ENCODE measurements at regions not wholly inside any gene's neighbourhood (a gene's known extent, or its start where the extent isn't known, plus 50 kb on each side); places are given as distances from the start of the nearest gene placed in this dataset.
"Not testable (repeated sequence)": the region's sequence is repeated elsewhere in the genome, so short reads cannot be mapped to it uniquely, and the experiment has no call there.

- H3K27me3 Mint-ChIP-seq (ENCODE audit: low read depth in 3 of 3), result peaks cover 0 to 11% (median 0%) of the 10 kb centered on the region in 3 donors
- no peak overlapping the region for H3K27ac Mint-ChIP-seq
- no peaks in the 10 kb centered on the region for H3K4me1 Mint-ChIP-seq
- DNase-seq, result no peak
- no peak overlapping the region for H3K4me3 Mint-ChIP-seq
- H3K36me3 Mint-ChIP-seq, result peaks cover 0 to 7% (median 3%) of the 10 kb centered on the region in 3 donors
- peaks cover 5 to 24% (median 9%) of the 10 kb centered on the region in 6 donors for H3K9me3 Mint-ChIP-seq
Measured at GRCh38 chr6:169092375-169092774, 161.3 kb downstream of the THBS2 start.

- H3K36me3 Mint-ChIP-seq; H3K4me3 Mint-ChIP-seq; H3K4me1 Mint-ChIP-seq; DNase-seq; H3K27me3 Mint-ChIP-seq (ENCODE audit: low read depth in 3 of 3); H3K27ac Mint-ChIP-seq: not testable (repeated sequence)
- H3K9me3 Mint-ChIP-seq, result peaks cover 5 to 24% (median 9%) of the 10 kb centered on the region in 6 donors
Measured at GRCh38 chr6:169090514-169091127, 163.0 kb downstream of the THBS2 start.

- Mint-ChIP-seq H3K27me3 (ENCODE audit: low read depth in 3 of 3) (peaks cover 0 to 8% (median 2%) of the 10 kb centered on the region in 3 donors), H3K27ac (no peak overlapping the region), H3K4me3 (no peak overlapping the region), H3K9me3 (peaks cover 5 to 24% (median 9%) of the 10 kb centered on the region in 6 donors), H3K4me1 (no peaks in the 10 kb centered on the region), H3K36me3 (peaks cover 0 to 7% (median 3%) of the 10 kb centered on the region in 3 donors)
- DNase-seq, result no peak
Measured at GRCh38 chr6:169088762-169089161, 164.9 kb downstream of the THBS2 start.

- H3K27me3 Mint-ChIP-seq (ENCODE audit: low read depth in 3 of 3), result peaks cover 0 to 8% (median 2%) of the 10 kb centered on the region in 3 donors
- H3K27ac Mint-ChIP-seq, result no peak overlapping the region
- H3K4me1 Mint-ChIP-seq, result no peaks in the 10 kb centered on the region
- H3K4me3 Mint-ChIP-seq, result no peak overlapping the region
- no peak for DNase-seq
- peaks cover 5 to 24% (median 9%) of the 10 kb centered on the region in 6 donors for H3K9me3 Mint-ChIP-seq
- H3K36me3 Mint-ChIP-seq, result peaks cover 0 to 7% (median 3%) of the 10 kb centered on the region in 3 donors
Measured at GRCh38 chr6:169087443-169088041, 166.1 kb downstream of the THBS2 start.

GRCh38 chr6:169086616-169087015 is 167.0 kb downstream of the THBS2 start:
- not testable (repeated sequence) for H3K27ac Mint-ChIP-seq, H3K4me1 Mint-ChIP-seq, H3K4me3 Mint-ChIP-seq

GRCh38 chr6:169086020-169086419 is 167.6 kb downstream of the THBS2 start:
- Mint-ChIP-seq H3K36me3 (peaks cover 0 to 7% (median 3%) of the 10 kb centered on the region in 3 donors), H3K4me1 (no peaks in the 10 kb centered on the region), H3K27me3 (ENCODE audit: low read depth in 3 of 3) (peaks cover 3 to 8% (median 4%) of the 10 kb centered on the region in 3 donors), H3K4me3 (no peak overlapping the region), H3K27ac (no peak overlapping the region), H3K9me3 (peaks cover 3 to 14% (median 6%) of the 10 kb centered on the region in 6 donors)
- no peak for DNase-seq

More at GRCh38 chr6:169086616-169087015, 167.0 kb downstream of the THBS2 start:
- not testable (repeated sequence) for H3K27me3 Mint-ChIP-seq (ENCODE audit: low read depth in 3 of 3); H3K36me3 Mint-ChIP-seq; DNase-seq
- H3K9me3 Mint-ChIP-seq, result peaks cover 3 to 16% (median 6%) of the 10 kb centered on the region in 6 donors

GRCh38 chr6:169085466-169085865 is 168.2 kb downstream of the THBS2 start:
- Mint-ChIP-seq H3K9me3 (peaks cover under 1 to 9% (median 6%) of the 10 kb centered on the region in 6 donors), H3K36me3 (peaks cover 0 to 7% (median 3%) of the 10 kb centered on the region in 3 donors), H3K27me3 (ENCODE audit: low read depth in 3 of 3) (peaks cover 3 to 8% (median 4%) of the 10 kb centered on the region in 3 donors), H3K4me1 (no peaks in the 10 kb centered on the region), H3K4me3 (no peak overlapping the region), H3K27ac (no peak overlapping the region)
- DNase-seq, result no peak

GRCh38 chr6:169084557-169084956 is 169.1 kb downstream of the THBS2 start:
- DNase-seq, H3K27ac Mint-ChIP-seq: not testable (repeated sequence)

GRCh38 chr6:169084067-169084466 is 169.6 kb downstream of the THBS2 start:
- no peak overlapping the region for H3K27ac Mint-ChIP-seq

More at GRCh38 chr6:169084557-169084956, 169.1 kb downstream of the THBS2 start:
- H3K9me3 Mint-ChIP-seq; H3K4me3 Mint-ChIP-seq; H3K27me3 Mint-ChIP-seq (ENCODE audit: low read depth in 3 of 3); H3K36me3 Mint-ChIP-seq; H3K4me1 Mint-ChIP-seq: not testable (repeated sequence)

GRCh38 chr6:169083508-169083874 is 170.2 kb downstream of the THBS2 start:
- Mint-ChIP-seq H3K4me3 (no peak overlapping the region), H3K27me3 (ENCODE audit: low read depth in 3 of 3) (peaks cover 3 to 4% (median 4%) of the 10 kb centered on the region in 3 donors), H3K4me1 (no peaks in the 10 kb centered on the region), H3K27ac (no peak overlapping the region), H3K36me3 (no peaks in the 10 kb centered on the region), H3K9me3 (no peaks in the 10 kb centered on the region)
- DNase-seq, result no peak

More at GRCh38 chr6:169084067-169084466, 169.6 kb downstream of the THBS2 start:
- Mint-ChIP-seq H3K4me3 (no peak overlapping the region), H3K4me1 (no peaks in the 10 kb centered on the region), H3K36me3 (no peaks in the 10 kb centered on the region), H3K27me3 (ENCODE audit: low read depth in 3 of 3) (peaks cover 3 to 4% (median 4%) of the 10 kb centered on the region in 3 donors), H3K9me3 (no peaks in the 10 kb centered on the region)
- no peak for DNase-seq

- no peaks in the 10 kb centered on the region for H3K36me3 Mint-ChIP-seq
- no peak for DNase-seq
- no peaks in the 10 kb centered on the region for H3K4me1 Mint-ChIP-seq
- H3K9me3 Mint-ChIP-seq, result no peaks in the 10 kb centered on the region
- H3K4me3 Mint-ChIP-seq, result no peak overlapping the region
- peaks cover 3 to 4% (median 4%) of the 10 kb centered on the region in 3 donors for H3K27me3 Mint-ChIP-seq (ENCODE audit: low read depth in 3 of 3)
- no peak overlapping the region for H3K27ac Mint-ChIP-seq
Measured at GRCh38 chr6:169082817-169083507, 170.7 kb downstream of the THBS2 start.

- Mint-ChIP-seq H3K9me3 (no peaks in the 10 kb centered on the region), H3K4me3 (no peak overlapping the region), H3K27ac (no peak overlapping the region), H3K4me1 (no peaks in the 10 kb centered on the region), H3K36me3 (no peaks in the 10 kb centered on the region), H3K27me3 (ENCODE audit: low read depth in 3 of 3) (peaks cover 3 to 8% (median 6%) of the 10 kb centered on the region in 3 donors)
- DNase-seq, result no peak
Measured at GRCh38 chr6:169082093-169082492, 171.6 kb downstream of the THBS2 start.

GRCh38 chr6:169081248-169081647 is 172.4 kb downstream of the THBS2 start:
- Mint-ChIP-seq H3K4me3 (no peak overlapping the region), H3K27ac (no peak overlapping the region), H3K4me1 (no peaks in the 10 kb centered on the region), H3K9me3 (no peaks in the 10 kb centered on the region), H3K36me3 (no peaks in the 10 kb centered on the region), H3K27me3 (ENCODE audit: low read depth in 3 of 3) (peaks cover 3 to 10% (median 8%) of the 10 kb centered on the region in 3 donors)
- DNase-seq, result no peak

GRCh38 chr6:169079650-169080049 is 174.0 kb downstream of the THBS2 start:
- Mint-ChIP-seq H3K4me1 (no peaks in the 10 kb centered on the region), H3K36me3 (no peaks in the 10 kb centered on the region), H3K27ac (no peak overlapping the region), H3K4me3 (no peak overlapping the region), H3K27me3 (ENCODE audit: low read depth in 3 of 3) (peaks cover 5 to 14% (median 8%) of the 10 kb centered on the region in 3 donors), H3K9me3 (no peaks in the 10 kb centered on the region)
- no peak for DNase-seq
